H9 (cell line): ENCODE measurements at regions not wholly inside any gene's neighbourhood (a gene's known extent, or its start where the extent isn't known, plus 50 kb on each side); places are given as distances from the start of the nearest gene placed in this dataset.

Source experiments
- DNase-seq: peaks from one replicate; pipeline ENCODE4 v3.0.0-alpha.2; 2017
- H2AFZ ChIP-seq: one replicate; pipeline ENCODE4 v1.6.1; 2013; ENCODE audit warnings: mild to moderate bottlenecking, low read length, control low read depth, moderate library complexity
- H2AK5ac ChIP-seq: 2 replicates; pipeline ENCODE4 v1.6.1; 2013; ENCODE audit warnings: low read length, control low read depth, mixed read lengths; ENCODE audit not compliant: insufficient read length
- H2BK120ac ChIP-seq: one replicate; pipeline ENCODE4 v1.6.1; 2013; ENCODE audit warnings: low read depth, mild to moderate bottlenecking, low read length, control low read depth, inconsistent platforms; ENCODE audit not compliant: poor library complexity, severe bottlenecking
- H2BK12ac ChIP-seq: 2 replicates; pipeline ENCODE4 v1.6.1; 2013; ENCODE audit warnings: low read length, control low read depth, mixed read lengths, low read depth; ENCODE audit not compliant: insufficient read length
- H2BK15ac ChIP-seq: 2 replicates; pipeline ENCODE4 v1.6.1; 2013; ENCODE audit warnings: low read depth, low read length, control low read depth
- H2BK20ac ChIP-seq: one replicate; pipeline ENCODE4 v1.6.1; 2013; ENCODE audit warnings: low read depth, mild to moderate bottlenecking, low read length, control low read depth, inconsistent platforms; ENCODE audit not compliant: poor library complexity, severe bottlenecking
- H2BK5ac ChIP-seq: 2 replicates; pipeline ENCODE4 v1.6.1; 2013; ENCODE audit warnings: low read length, control low read depth, mixed read lengths; ENCODE audit not compliant: insufficient read length
- H3K14ac ChIP-seq: 2 replicates; pipeline ENCODE4 v1.6.1; 2013; ENCODE audit warnings: low read length, control low read depth; ENCODE audit not compliant: insufficient read depth
- H3K18ac ChIP-seq: 2 replicates; pipeline ENCODE4 v1.6.1; 2013; ENCODE audit warnings: low read depth, mild to moderate bottlenecking, mixed read lengths, low read length, control low read depth; ENCODE audit not compliant: insufficient read length
- H3K23ac ChIP-seq: 2 replicates; pipeline ENCODE4 v1.6.1; 2013; ENCODE audit warnings: low read length, control low read depth, mixed read lengths, low read depth; ENCODE audit not compliant: insufficient read length
- H3K23me2 ChIP-seq: 2 replicates; pipeline ENCODE4 v1.6.1; 2013; ENCODE audit warnings: low read depth, mild to moderate bottlenecking, mixed read lengths, low read length, control low read depth; ENCODE audit not compliant: insufficient read length, poor library complexity, severe bottlenecking
- H3K27ac ChIP-seq: 2 replicates; pipeline ENCODE4 v1.5.1; 2013; ENCODE audit warnings: low read length, control low read depth, mixed read lengths, low read depth; ENCODE audit not compliant: insufficient read length
- H3K27me3 ChIP-seq: 2 replicates; pipeline ENCODE4 v1.6.1; 2013; ENCODE audit warnings: low read length, control low read depth, inconsistent platforms; ENCODE audit not compliant: insufficient read depth
- H3K4ac ChIP-seq: 2 replicates; pipeline ENCODE4 v1.6.1; 2013; ENCODE audit warnings: low read depth, mild to moderate bottlenecking, control low read depth, inconsistent platforms, low read length, moderate library complexity
- H3K4me1 ChIP-seq: 2 replicates; pipeline ENCODE4 v1.6.1; 2013; ENCODE audit warnings: low read length, control low read depth, inconsistent platforms; ENCODE audit not compliant: insufficient read depth
- H3K4me2 ChIP-seq: 2 replicates; pipeline ENCODE4 v1.6.1; 2013; ENCODE audit warnings: low read length, control low read depth, mixed read lengths; ENCODE audit not compliant: insufficient read length, insufficient read depth
- H3K56ac ChIP-seq: 2 replicates; pipeline ENCODE4 v1.6.1; 2013; ENCODE audit warnings: low read depth, mild to moderate bottlenecking, mixed read lengths, low read length, control low read depth; ENCODE audit not compliant: insufficient read length
- H3K79me1 ChIP-seq: 2 replicates; pipeline ENCODE4 v1.6.1; 2013; ENCODE audit warnings: low read depth, mild to moderate bottlenecking, moderate library complexity, low read length, control low read depth, inconsistent platforms; ENCODE audit not compliant: insufficient read depth, poor library complexity, severe bottlenecking
- H3K79me2 ChIP-seq: 2 replicates; pipeline ENCODE4 v1.6.1; 2013; ENCODE audit warnings: low read length, control low read depth, inconsistent platforms; ENCODE audit not compliant: insufficient read depth
- H3K9ac ChIP-seq: 2 replicates; pipeline ENCODE4 v1.6.1; 2013; ENCODE audit warnings: low read length, control low read depth, mixed read lengths; ENCODE audit not compliant: insufficient read length; ENCODE audit errors: extremely low read depth
- H3K9me3 ChIP-seq: one replicate; pipeline ENCODE4 v1.6.1; 2013; ENCODE audit warnings: low read depth, low read length, inconsistent platforms; ENCODE audit not compliant: control insufficient read depth
- H3T11ph ChIP-seq: one replicate; pipeline ENCODE4 v1.6.1; 2013; ENCODE audit warnings: mild to moderate bottlenecking, low read length, control low read depth, inconsistent platforms
- H4K20me1 ChIP-seq: one replicate; pipeline ENCODE4 v1.6.1; 2013; ENCODE audit not compliant: control insufficient read depth, insufficient read length, insufficient read depth
- H4K5ac ChIP-seq: 2 replicates; pipeline ENCODE4 v1.6.1; 2013; ENCODE audit warnings: low read depth, mild to moderate bottlenecking, mixed read lengths, low read length, control low read depth; ENCODE audit not compliant: insufficient read length
- H4K8ac ChIP-seq: replicated peaks from 2 replicates; pipeline ENCODE4 v1.6.1; 2013; ENCODE audit warnings: low read length, control low read depth, mixed read lengths, low read depth; ENCODE audit not compliant: insufficient read length
- H4K91ac ChIP-seq: 2 replicates; pipeline ENCODE4 v1.6.1; 2013; ENCODE audit warnings: low read depth, mild to moderate bottlenecking, moderate library complexity, mixed read lengths, low read length, control low read depth; ENCODE audit not compliant: insufficient read length
- H3K27ac Mint-ChIP-seq, 3 experiments: 2 replicates in 2 of 3; 3 replicates in 1 of 3; pipeline ENCODE4 v1.8.0; 2020 to 2021; ENCODE audit warnings: mixed read lengths in 3 of 3, mild to moderate bottlenecking in 1 of 3, moderate library complexity in 1 of 3
- H3K27me3 Mint-ChIP-seq: 2 replicates; pipeline ENCODE4 v1.8.0; 2021; ENCODE audit warnings: low read depth, mild to moderate bottlenecking, moderate library complexity, mixed read lengths
- H3K36me3 Mint-ChIP-seq, 3 experiments: 2 replicates in 2 of 3; 3 replicates in 1 of 3; pipeline ENCODE4 v1.8.0; 2020 to 2021; ENCODE audit warnings: low read depth in 3 of 3, mixed read lengths in 3 of 3; ENCODE audit not compliant: insufficient read depth in 1 of 3
- H3K4me1 Mint-ChIP-seq, 2 experiments: 2 replicates each; pipeline ENCODE4 v1.8.0; 2020; ENCODE audit warnings: mixed read lengths in 2 of 2
- H3K4me3 Mint-ChIP-seq, 2 experiments: 2 replicates in 1 of 2; 3 replicates in 1 of 2; pipeline ENCODE4 v1.8.0; 2020 to 2021; ENCODE audit warnings: mild to moderate bottlenecking in 2 of 2, mixed read lengths in 2 of 2, moderate library complexity in 1 of 2
- H3K9me3 Mint-ChIP-seq, 2 experiments: 2 replicates in 1 of 2; 3 replicates in 1 of 2; pipeline ENCODE4 v1.8.0; 2020; ENCODE audit warnings: mild to moderate bottlenecking in 2 of 2, mixed read lengths in 2 of 2, moderate library complexity in 1 of 2
- WGBS: extraction: QIAGEN DNeasy Blood & Tissue Kit; methylation state at CpG from one replicate; pipeline ENCODE4 v1.1.7; 2013; ENCODE audit warnings: missing lambda C conversion rate, low lambda C conversion rate, mixed read lengths; ENCODE audit not compliant: insufficient read length; ENCODE audit errors: extremely low coverage; 5-methylcytosine and 5-hydroxymethylcytosine counted together
- TF ChIP-seq, protein P1 (sequence below): fragments of 200-600 bp; sonication (generic); conservative IDR thresholded peaks from 3 replicates; pipeline ENCODE4 v1.8.0; 2021; ENCODE audit warnings: antibody characterized with exemption, mild to moderate bottlenecking

DNA sequence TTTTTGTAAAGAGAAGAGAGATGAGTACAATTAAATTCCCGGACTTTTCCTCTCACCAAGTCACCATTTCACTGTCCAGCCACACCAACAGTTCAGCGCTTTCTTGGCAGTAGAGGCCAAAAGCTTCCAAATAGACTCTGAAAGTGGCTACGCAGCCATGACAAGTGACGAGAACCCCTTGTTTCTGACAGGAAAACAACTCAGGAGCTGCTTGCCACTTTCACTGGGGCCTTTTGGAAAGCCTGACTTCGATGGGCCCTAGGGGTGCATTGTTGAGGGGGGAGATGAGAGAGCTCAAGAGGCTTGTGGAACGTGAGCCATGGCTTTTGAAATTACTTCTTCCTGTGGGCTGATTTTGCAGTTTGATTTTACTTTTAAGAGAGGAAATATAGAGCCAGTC, 422.1 kb upstream of the FAT3 start:
- H3K9me3 Mint-ChIP-seq, result peaks cover 0 to 3% of the 10 kb centered on the region in 2 experiments; a peak in 1 of 5 replicates
- H2AFZ ChIP-seq, result no peak overlapping the region
- H3K27me3 ChIP-seq, result no peaks in the 10 kb centered on the region
- H3K23me2 ChIP-seq, result no peaks in the 10 kb centered on the region
- no peak overlapping the region for H3K56ac ChIP-seq
- H3K23ac ChIP-seq, result no peak overlapping the region
- H2BK120ac ChIP-seq, result no peak overlapping the region
- no CpG with 5 or more reads among the region's 6 CpGs for WGBS
- no peaks in the 10 kb centered on the region for H3K79me2 ChIP-seq
- no peak overlapping the region for H2BK5ac ChIP-seq
- peaks cover 5% of the 10 kb centered on the region; the same call in 1 of the 2 replicates for H3K4me1 ChIP-seq
- no peak overlapping the region for H3K4me3 Mint-ChIP-seq
- no peak overlapping the region for H3K4me2 ChIP-seq
- TF ChIP-seq, protein P1, sequence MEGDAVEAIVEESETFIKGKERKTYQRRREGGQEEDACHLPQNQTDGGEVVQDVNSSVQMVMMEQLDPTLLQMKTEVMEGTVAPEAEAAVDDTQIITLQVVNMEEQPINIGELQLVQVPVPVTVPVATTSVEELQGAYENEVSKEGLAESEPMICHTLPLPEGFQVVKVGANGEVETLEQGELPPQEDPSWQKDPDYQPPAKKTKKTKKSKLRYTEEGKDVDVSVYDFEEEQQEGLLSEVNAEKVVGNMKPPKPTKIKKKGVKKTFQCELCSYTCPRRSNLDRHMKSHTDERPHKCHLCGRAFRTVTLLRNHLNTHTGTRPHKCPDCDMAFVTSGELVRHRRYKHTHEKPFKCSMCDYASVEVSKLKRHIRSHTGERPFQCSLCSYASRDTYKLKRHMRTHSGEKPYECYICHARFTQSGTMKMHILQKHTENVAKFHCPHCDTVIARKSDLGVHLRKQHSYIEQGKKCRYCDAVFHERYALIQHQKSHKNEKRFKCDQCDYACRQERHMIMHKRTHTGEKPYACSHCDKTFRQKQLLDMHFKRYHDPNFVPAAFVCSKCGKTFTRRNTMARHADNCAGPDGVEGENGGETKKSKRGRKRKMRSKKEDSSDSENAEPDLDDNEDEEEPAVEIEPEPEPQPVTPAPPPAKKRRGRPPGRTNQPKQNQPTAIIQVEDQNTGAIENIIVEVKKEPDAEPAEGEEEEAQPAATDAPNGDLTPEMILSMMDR, result no peak
- no peaks in the 10 kb centered on the region for H4K20me1 ChIP-seq
- no peaks in the 10 kb centered on the region for H3K27me3 Mint-ChIP-seq
- H3K18ac ChIP-seq, result no peak overlapping the region
- peak overlapping the region; percentile 24; the same call in 1 of the 2 replicates for H3K14ac ChIP-seq
- peaks cover 0 to 6% (median 2%) of the 10 kb centered on the region in 3 experiments; a peak in 3 of 7 replicates for H3K36me3 Mint-ChIP-seq
- no peak overlapping the region for H4K8ac ChIP-seq
- H3K27ac Mint-ChIP-seq, result peak overlapping the region in 2 of 3 experiments; percentile 57 to 89; a peak in 4 of 7 replicates
- no peak for DNase-seq
- no peak overlapping the region for H3K9ac ChIP-seq
- no peak overlapping the region for H2BK20ac ChIP-seq
- no peak overlapping the region for H3T11ph ChIP-seq
- peaks cover 21 to 22% of the 10 kb centered on the region in 2 experiments for H3K4me1 Mint-ChIP-seq
- H2BK15ac ChIP-seq, result no peak overlapping the region
- H4K91ac ChIP-seq, result no peak overlapping the region
- no peaks in the 10 kb centered on the region for H3K9me3 ChIP-seq
- no peak overlapping the region for H2AK5ac ChIP-seq
- H4K5ac ChIP-seq, result no peak overlapping the region
- no peak overlapping the region for H3K27ac ChIP-seq
- H3K4ac ChIP-seq, result no peak overlapping the region
- no peaks in the 10 kb centered on the region for H3K79me1 ChIP-seq
- no peak overlapping the region for H2BK12ac ChIP-seq
